HEK293 (cell line): ENCODE measurements at regions not wholly inside any gene's neighbourhood (a gene's known extent, or its start where the extent isn't known, plus 50 kb on each side); places are given as distances from the start of the nearest gene placed in this dataset.

Experiments used
- CTCF ChIA-PET: fragments of 350-600 bp; formaldehyde crosslinking; extraction: SDS; loops from one replicate; lab custom pipeline; 2021; ENCODE audit warnings: antibody characterized with exemption; lab: Yijun Ruan, JAX
- POLR2A ChIA-PET: fragments of 300-600 bp; formaldehyde crosslinking; extraction: SDS; loops from one replicate; lab custom pipeline; 2020; ENCODE audit warnings: antibody characterized with exemption, inconsistent platforms; lab: Yijun Ruan, JAX
- H3K27ac ChIP-seq: fragments of 200-500 bp; sonication (Bioruptor generic); 2 replicates; pipeline ENCODE4 v1.5.1; 2014; ENCODE audit warnings: low read depth, low read length, control low read depth, inconsistent platforms; ENCODE audit errors: extremely low read depth
- H3K36me3 ChIP-seq, 2 experiments: fragments of 200-500 bp in 1 of 2; sonication (Bioruptor generic) in 1 of 2; 1 replicate in 1 of 2; 2 replicates in 1 of 2; pipeline ENCODE4 v1.5.1; 2014 to 2017; ENCODE audit warnings: inconsistent platforms in 2 of 2, low read length in 2 of 2; ENCODE audit not compliant: control insufficient read depth in 2 of 2, insufficient read depth in 1 of 2
- H3K4me1 ChIP-seq: fragments of 200-500 bp; sonication (Bioruptor generic); 2 replicates; pipeline ENCODE4 v1.5.1; 2014; ENCODE audit warnings: mild to moderate bottlenecking, low read length, inconsistent platforms; ENCODE audit not compliant: control insufficient read depth, insufficient read depth
- H3K4me3 ChIP-seq: 2 replicates; pipeline ENCODE4 v1.5.1; 2011; ENCODE audit warnings: low read depth, mild to moderate bottlenecking, control low read depth, low read length, moderate library complexity
- H3K9me3 ChIP-seq: fragments of 200-500 bp; sonication (Bioruptor generic); 2 replicates; pipeline ENCODE4 v1.5.1; 2014; ENCODE audit warnings: low read depth, low read length, inconsistent platforms; ENCODE audit not compliant: control insufficient read depth, insufficient read depth
- CTCF ChIP-seq: fragments of 450-650 bp; formaldehyde crosslinking; IDR thresholded peaks from 2 replicates; pipeline ENCODE4 v1.5.1; 2016; ENCODE audit warnings: missing biosample characterization, missing genetic modification characterization
- EGR2 ChIP-seq: fragments of 450-650 bp; formaldehyde crosslinking; IDR thresholded peaks from 2 replicates; pipeline ENCODE4 v1.5.1; 2016; ENCODE audit warnings: low read depth, missing biosample characterization, missing genetic modification characterization
- GFI1B ChIP-seq: fragments of 450-650 bp; formaldehyde crosslinking; IDR thresholded peaks from 2 replicates; pipeline ENCODE4 v1.5.1; 2016; ENCODE audit warnings: missing biosample characterization, missing genetic modification characterization
- MYNN ChIP-seq: fragments of 450-650 bp; formaldehyde crosslinking; IDR thresholded peaks from 2 replicates; pipeline ENCODE4 v1.5.1; 2016; ENCODE audit warnings: missing biosample characterization, missing genetic modification characterization, borderline replicate concordance
- OSR2 ChIP-seq: fragments of 450-650 bp; formaldehyde crosslinking; IDR thresholded peaks from 2 replicates; pipeline ENCODE4 v1.5.1; 2016; ENCODE audit warnings: missing biosample characterization, missing genetic modification characterization
- SALL2 ChIP-seq: fragments of 450-650 bp; formaldehyde crosslinking; IDR thresholded peaks from 2 replicates; pipeline ENCODE4 v1.5.0; 2017; ENCODE audit warnings: missing biosample characterization, mild to moderate bottlenecking, missing genetic modification characterization, borderline replicate concordance
- ZFHX2 ChIP-seq: fragments of 450-650 bp; formaldehyde crosslinking; conservative IDR thresholded peaks from 2 replicates; pipeline ENCODE4 v1.5.1; 2016; ENCODE audit warnings: missing biosample characterization, missing genetic modification characterization
- ZNF138 ChIP-seq: fragments of 450-650 bp; formaldehyde crosslinking; IDR thresholded peaks from 2 replicates; pipeline ENCODE4 v1.5.1; 2016; ENCODE audit warnings: missing biosample characterization, missing genetic modification characterization, borderline replicate concordance
- ZNF214 ChIP-seq: fragments of 450-650 bp; formaldehyde crosslinking; IDR thresholded peaks from 2 replicates; pipeline ENCODE4 v1.5.1; 2017; ENCODE audit warnings: missing biosample characterization, mild to moderate bottlenecking, missing genetic modification characterization, borderline replicate concordance
- ZNF776 ChIP-seq: fragments of 450-650 bp; formaldehyde crosslinking; IDR thresholded peaks from 2 replicates; pipeline ENCODE4 v1.5.0; 2017; ENCODE audit warnings: missing biosample characterization, missing genetic modification characterization, borderline replicate concordance
- ZXDB ChIP-seq: fragments of 450-650 bp; formaldehyde crosslinking; IDR thresholded peaks from 2 replicates; pipeline ENCODE4 v1.5.1; 2016; ENCODE audit warnings: missing biosample characterization, missing genetic modification characterization
- TF ChIP-seq, protein P1 (sequence below): fragments of 450-650 bp; formaldehyde crosslinking; IDR thresholded peaks from 2 replicates; pipeline ENCODE4 v1.5.1; 2017; ENCODE audit warnings: missing biosample characterization, missing genetic modification characterization
- TF ChIP-seq, protein P2 (sequence below): fragments of 450-650 bp; formaldehyde crosslinking; conservative IDR thresholded peaks from 2 replicates; pipeline ENCODE4 v1.5.1; 2016; ENCODE audit warnings: low read depth, missing biosample characterization, missing genetic modification characterization
- TF ChIP-seq, protein P3 (sequence below): fragments of 450-650 bp; formaldehyde crosslinking; IDR thresholded peaks from 2 replicates; pipeline ENCODE4 v1.5.1; 2016; ENCODE audit warnings: missing biosample characterization, missing genetic modification characterization
- TF ChIP-seq, protein P4 (sequence below): fragments of 450-650 bp; formaldehyde crosslinking; IDR thresholded peaks from 2 replicates; pipeline ENCODE4 v1.5.1; 2016; ENCODE audit warnings: missing biosample characterization, missing genetic modification characterization
- TF ChIP-seq, protein P5 (sequence below): fragments of 450-650 bp; formaldehyde crosslinking; IDR thresholded peaks from 2 replicates; pipeline ENCODE4 v1.5.1; 2017; ENCODE audit warnings: missing biosample characterization, missing genetic modification characterization
- TF ChIP-seq, protein P6 (sequence below): fragments of 450-650 bp; formaldehyde crosslinking; IDR thresholded peaks from 2 replicates; pipeline ENCODE4 v1.5.1; 2016; ENCODE audit warnings: missing biosample characterization, missing genetic modification characterization

DNA sequence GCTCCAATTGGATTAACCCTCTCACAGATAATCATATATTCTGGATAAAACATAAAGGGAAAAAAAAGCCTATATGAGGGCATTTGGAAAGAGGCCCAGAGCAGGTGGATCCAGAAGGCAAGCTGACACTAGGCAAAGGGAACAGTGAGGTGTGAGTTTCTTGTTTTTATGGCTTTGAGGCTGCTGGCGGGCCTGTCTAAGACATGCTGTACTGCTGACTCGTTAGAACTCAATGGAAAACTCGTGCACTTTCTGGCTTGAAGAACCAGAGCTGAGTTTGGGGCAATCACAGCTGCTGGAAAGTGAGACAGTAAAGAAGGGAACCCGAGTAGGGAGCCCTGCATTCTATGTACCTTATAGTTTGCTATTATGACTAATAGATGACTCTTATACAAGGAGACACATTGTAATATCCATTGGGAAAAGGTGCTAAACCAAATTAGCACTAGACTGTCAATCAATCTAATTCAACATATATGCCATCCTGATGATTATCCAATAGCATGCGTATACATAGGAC lies 637.1 kb downstream of the GATA3 start:
- TF ChIP-seq EGR2 (tag by site-specific recombination) (no peak), CTCF (tag by site-specific recombination) (no peak), ZFHX2 (tag by site-specific recombination) (no peak), ZXDB (no peak), ZNF776 (no peak), ZNF138 (tag by site-specific recombination) (no peak), SALL2 (no peak), OSR2 (tag by site-specific recombination) (no peak), ZNF214 (tag by site-specific recombination) (no peak), GFI1B (no peak), MYNN (tag by site-specific recombination) (no peak)
- TF ChIP-seq, protein P1, sequence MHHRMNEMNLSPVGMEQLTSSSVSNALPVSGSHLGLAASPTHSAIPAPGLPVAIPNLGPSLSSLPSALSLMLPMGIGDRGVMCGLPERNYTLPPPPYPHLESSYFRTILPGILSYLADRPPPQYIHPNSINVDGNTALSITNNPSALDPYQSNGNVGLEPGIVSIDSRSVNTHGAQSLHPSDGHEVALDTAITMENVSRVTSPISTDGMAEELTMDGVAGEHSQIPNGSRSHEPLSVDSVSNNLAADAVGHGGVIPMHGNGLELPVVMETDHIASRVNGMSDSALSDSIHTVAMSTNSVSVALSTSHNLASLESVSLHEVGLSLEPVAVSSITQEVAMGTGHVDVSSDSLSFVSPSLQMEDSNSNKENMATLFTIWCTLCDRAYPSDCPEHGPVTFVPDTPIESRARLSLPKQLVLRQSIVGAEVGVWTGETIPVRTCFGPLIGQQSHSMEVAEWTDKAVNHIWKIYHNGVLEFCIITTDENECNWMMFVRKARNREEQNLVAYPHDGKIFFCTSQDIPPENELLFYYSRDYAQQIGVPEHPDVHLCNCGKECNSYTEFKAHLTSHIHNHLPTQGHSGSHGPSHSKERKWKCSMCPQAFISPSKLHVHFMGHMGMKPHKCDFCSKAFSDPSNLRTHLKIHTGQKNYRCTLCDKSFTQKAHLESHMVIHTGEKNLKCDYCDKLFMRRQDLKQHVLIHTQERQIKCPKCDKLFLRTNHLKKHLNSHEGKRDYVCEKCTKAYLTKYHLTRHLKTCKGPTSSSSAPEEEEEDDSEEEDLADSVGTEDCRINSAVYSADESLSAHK, result no peak
- TF ChIP-seq, protein P2, sequence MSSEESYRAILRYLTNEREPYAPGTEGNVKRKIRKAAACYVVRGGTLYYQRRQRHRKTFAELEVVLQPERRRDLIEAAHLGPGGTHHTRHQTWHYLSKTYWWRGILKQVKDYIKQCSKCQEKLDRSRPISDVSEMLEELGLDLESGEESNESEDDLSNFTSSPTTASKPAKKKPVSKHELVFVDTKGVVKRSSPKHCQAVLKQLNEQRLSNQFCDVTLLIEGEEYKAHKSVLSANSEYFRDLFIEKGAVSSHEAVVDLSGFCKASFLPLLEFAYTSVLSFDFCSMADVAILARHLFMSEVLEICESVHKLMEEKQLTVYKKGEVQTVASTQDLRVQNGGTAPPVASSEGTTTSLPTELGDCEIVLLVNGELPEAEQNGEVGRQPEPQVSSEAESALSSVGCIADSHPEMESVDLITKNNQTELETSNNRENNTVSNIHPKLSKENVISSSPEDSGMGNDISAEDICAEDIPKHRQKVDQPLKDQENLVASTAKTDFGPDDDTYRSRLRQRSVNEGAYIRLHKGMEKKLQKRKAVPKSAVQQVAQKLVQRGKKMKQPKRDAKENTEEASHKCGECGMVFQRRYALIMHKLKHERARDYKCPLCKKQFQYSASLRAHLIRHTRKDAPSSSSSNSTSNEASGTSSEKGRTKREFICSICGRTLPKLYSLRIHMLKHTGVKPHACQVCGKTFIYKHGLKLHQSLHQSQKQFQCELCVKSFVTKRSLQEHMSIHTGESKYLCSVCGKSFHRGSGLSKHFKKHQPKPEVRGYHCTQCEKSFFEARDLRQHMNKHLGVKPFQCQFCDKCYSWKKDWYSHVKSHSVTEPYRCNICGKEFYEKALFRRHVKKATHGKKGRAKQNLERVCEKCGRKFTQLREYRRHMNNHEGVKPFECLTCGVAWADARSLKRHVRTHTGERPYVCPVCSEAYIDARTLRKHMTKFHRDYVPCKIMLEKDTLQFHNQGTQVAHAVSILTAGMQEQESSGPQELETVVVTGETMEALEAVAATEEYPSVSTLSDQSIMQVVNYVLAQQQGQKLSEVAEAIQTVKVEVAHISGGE (tag by site-specific recombination), result no peak
- TF ChIP-seq, protein P3, sequence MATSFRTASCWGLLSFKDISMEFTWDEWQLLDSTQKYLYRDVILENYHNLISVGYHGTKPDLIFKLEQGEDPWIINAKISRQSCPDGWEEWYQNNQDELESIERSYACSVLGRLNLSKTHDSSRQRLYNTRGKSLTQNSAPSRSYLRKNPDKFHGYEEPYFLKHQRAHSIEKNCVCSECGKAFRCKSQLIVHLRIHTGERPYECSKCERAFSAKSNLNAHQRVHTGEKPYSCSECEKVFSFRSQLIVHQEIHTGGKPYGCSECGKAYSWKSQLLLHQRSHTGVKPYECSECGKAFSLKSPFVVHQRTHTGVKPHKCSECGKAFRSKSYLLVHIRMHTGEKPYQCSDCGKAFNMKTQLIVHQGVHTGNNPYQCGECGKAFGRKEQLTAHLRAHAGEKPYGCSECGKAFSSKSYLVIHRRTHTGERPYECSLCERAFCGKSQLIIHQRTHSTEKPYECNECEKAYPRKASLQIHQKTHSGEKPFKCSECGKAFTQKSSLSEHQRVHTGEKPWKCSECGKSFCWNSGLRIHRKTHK, result no peak
- TF ChIP-seq, protein P4, sequence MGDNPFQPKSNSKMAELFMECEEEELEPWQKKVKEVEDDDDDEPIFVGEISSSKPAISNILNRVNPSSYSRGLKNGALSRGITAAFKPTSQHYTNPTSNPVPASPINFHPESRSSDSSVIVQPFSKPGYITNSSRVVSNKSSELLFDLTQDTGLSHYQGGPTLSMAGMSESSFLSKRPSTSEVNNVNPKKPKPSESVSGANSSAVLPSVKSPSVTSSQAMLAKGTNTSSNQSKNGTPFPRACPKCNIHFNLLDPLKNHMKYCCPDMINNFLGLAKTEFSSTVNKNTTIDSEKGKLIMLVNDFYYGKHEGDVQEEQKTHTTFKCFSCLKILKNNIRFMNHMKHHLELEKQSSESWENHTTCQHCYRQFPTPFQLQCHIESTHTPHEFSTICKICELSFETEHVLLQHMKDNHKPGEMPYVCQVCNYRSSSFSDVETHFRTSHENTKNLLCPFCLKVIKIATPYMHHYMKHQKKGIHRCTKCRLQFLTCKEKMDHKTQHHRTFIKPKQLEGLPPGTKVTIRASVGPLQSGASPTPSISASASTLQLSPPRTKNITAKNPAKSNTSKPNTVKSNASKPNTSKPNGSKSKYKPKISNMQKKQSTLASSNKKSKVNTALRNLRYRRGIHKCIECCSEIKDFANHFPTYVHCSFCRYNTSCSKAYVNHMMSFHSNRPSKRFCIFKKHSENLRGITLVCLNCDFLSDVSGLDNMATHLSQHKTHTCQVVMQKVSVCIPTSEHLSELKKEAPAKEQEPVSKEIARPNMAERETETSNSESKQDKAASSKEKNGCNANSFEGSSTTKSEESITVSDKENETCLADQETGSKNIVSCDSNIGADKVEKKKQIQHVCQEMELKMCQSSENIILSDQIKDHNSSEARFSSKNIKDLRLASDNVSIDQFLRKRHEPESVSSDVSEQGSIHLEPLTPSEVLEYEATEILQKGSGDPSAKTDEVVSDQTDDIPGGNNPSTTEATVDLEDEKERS (tag by site-specific recombination), result no peak
- TF ChIP-seq, protein P5, sequence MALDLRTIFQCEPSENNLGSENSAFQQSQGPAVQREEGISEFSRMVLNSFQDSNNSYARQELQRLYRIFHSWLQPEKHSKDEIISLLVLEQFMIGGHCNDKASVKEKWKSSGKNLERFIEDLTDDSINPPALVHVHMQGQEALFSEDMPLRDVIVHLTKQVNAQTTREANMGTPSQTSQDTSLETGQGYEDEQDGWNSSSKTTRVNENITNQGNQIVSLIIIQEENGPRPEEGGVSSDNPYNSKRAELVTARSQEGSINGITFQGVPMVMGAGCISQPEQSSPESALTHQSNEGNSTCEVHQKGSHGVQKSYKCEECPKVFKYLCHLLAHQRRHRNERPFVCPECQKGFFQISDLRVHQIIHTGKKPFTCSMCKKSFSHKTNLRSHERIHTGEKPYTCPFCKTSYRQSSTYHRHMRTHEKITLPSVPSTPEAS (tag by site-specific recombination), result no peak
- TF ChIP-seq, protein P6, sequence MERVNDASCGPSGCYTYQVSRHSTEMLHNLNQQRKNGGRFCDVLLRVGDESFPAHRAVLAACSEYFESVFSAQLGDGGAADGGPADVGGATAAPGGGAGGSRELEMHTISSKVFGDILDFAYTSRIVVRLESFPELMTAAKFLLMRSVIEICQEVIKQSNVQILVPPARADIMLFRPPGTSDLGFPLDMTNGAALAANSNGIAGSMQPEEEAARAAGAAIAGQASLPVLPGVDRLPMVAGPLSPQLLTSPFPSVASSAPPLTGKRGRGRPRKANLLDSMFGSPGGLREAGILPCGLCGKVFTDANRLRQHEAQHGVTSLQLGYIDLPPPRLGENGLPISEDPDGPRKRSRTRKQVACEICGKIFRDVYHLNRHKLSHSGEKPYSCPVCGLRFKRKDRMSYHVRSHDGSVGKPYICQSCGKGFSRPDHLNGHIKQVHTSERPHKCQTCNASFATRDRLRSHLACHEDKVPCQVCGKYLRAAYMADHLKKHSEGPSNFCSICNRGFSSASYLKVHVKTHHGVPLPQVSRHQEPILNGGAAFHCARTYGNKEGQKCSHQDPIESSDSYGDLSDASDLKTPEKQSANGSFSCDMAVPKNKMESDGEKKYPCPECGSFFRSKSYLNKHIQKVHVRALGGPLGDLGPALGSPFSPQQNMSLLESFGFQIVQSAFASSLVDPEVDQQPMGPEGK, result no peak
- CTCF ChIA-PET, result no interaction called here
- Histone ChIP-seq H3K4me3 (no peak overlapping the region), H3K4me1 (no peaks in the 10 kb centered on the region), H3K9me3 (no peaks in the 10 kb centered on the region), H3K36me3 (no peaks in the 10 kb centered on the region), H3K27ac (no peak overlapping the region)
- POLR2A ChIA-PET, result no interaction called here
